Type B pancreatic cell (in vitro differentiated cells): ENCODE measurements at regions not wholly inside any gene's neighbourhood (a gene's known extent, or its start where the extent isn't known, plus 50 kb on each side); places are given as distances from the start of the nearest gene placed in this dataset.
A peak's percentile ranks its signal among the peaks of the same experiment; 100 is the strongest.

Source experiments
- DNase-seq: peaks from one replicate; pipeline ENCODE4 v3.0.0; 2021; ENCODE audit warnings: mixed read lengths; ENCODE audit not compliant: unreplicated experiment; ENCODE audit errors: extremely low spot score
- H3K27ac Mint-ChIP-seq: 2 replicates; pipeline ENCODE4 v1.8.0; 2021; ENCODE audit warnings: mild to moderate bottlenecking, mixed read lengths
- H3K27me3 Mint-ChIP-seq: 2 replicates; pipeline ENCODE4 v1.8.0; 2021; ENCODE audit warnings: mixed read lengths
- H3K36me3 Mint-ChIP-seq: 2 replicates; pipeline ENCODE4 v1.8.0; 2021; ENCODE audit warnings: mixed read lengths
- H3K4me1 Mint-ChIP-seq: one replicate; pipeline ENCODE4 v1.8.0; 2021; ENCODE audit warnings: mixed read lengths; ENCODE audit not compliant: unreplicated experiment
- H3K4me3 Mint-ChIP-seq: 2 replicates; pipeline ENCODE4 v1.8.0; 2021; ENCODE audit warnings: mild to moderate bottlenecking, mixed read lengths
- H3K9me3 Mint-ChIP-seq: 2 replicates; pipeline ENCODE4 v1.8.0; 2021; ENCODE audit warnings: mixed read lengths
- TF ChIP-seq, protein P1 (sequence below): fragments of 200-600 bp; sonication (generic); conservative IDR thresholded peaks from 2 replicates; pipeline ENCODE4 v1.5.0; 2021; ENCODE audit warnings: antibody characterized with exemption, mild to moderate bottlenecking

GRCh38 chr12:93056971-93057535 lies 128.0 kb upstream of the EEA1 start:
- no peak overlapping the region for H3K4me3 Mint-ChIP-seq
- H3K9me3 Mint-ChIP-seq, result peaks cover 7% of the 10 kb centered on the region
- peaks cover 9% of the 10 kb centered on the region for H3K4me1 Mint-ChIP-seq
- no peak for DNase-seq
- no peaks in the 10 kb centered on the region for H3K36me3 Mint-ChIP-seq
- TF ChIP-seq, protein P1, sequence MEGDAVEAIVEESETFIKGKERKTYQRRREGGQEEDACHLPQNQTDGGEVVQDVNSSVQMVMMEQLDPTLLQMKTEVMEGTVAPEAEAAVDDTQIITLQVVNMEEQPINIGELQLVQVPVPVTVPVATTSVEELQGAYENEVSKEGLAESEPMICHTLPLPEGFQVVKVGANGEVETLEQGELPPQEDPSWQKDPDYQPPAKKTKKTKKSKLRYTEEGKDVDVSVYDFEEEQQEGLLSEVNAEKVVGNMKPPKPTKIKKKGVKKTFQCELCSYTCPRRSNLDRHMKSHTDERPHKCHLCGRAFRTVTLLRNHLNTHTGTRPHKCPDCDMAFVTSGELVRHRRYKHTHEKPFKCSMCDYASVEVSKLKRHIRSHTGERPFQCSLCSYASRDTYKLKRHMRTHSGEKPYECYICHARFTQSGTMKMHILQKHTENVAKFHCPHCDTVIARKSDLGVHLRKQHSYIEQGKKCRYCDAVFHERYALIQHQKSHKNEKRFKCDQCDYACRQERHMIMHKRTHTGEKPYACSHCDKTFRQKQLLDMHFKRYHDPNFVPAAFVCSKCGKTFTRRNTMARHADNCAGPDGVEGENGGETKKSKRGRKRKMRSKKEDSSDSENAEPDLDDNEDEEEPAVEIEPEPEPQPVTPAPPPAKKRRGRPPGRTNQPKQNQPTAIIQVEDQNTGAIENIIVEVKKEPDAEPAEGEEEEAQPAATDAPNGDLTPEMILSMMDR, result no peak
- no peak overlapping the region for H3K27ac Mint-ChIP-seq
- H3K27me3 Mint-ChIP-seq, result peaks cover 7% of the 10 kb centered on the region

DNA sequence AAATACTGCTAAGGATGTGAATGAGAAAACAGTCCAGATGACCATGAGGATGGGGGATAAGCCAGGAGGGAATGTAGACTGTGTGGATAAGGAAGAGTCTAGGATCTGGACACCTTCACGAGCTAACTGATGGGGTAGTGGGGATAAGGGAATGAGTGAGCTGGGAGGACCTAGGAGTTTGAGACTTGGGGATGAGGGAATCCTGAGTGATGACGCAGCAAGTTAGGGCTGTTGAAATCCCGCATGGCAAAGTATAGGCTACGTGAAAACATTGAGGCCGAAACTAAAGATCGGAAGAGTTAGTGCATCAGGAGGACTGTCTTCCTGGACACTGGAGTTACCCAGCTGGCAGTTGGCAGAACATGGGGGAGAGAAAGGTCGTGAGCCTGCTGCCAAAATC lies 129.2 kb upstream of the EEA1 start:
- Mint-ChIP-seq H3K27me3 (peaks cover 7% of the 10 kb centered on the region), H3K27ac (no peak overlapping the region)

GRCh38 chr12:93059288-93059687 lies 130.2 kb upstream of the EEA1 start:
- peaks cover 7% of the 10 kb centered on the region for H3K9me3 Mint-ChIP-seq
- H3K27me3 Mint-ChIP-seq, result peaks cover 7% of the 10 kb centered on the region
- no peak overlapping the region for H3K27ac Mint-ChIP-seq
- H3K4me3 Mint-ChIP-seq, result no peak overlapping the region
- no peak for DNase-seq
- peaks cover 9% of the 10 kb centered on the region for H3K4me1 Mint-ChIP-seq
- H3K36me3 Mint-ChIP-seq, result no peaks in the 10 kb centered on the region
- TF ChIP-seq, protein P1, result no peak

More for the DNA sequence above, 129.2 kb upstream of the EEA1 start:
- H3K4me1 Mint-ChIP-seq, result peaks cover 9% of the 10 kb centered on the region
- H3K36me3 Mint-ChIP-seq, result no peaks in the 10 kb centered on the region
- no peak overlapping the region for H3K4me3 Mint-ChIP-seq
- peaks cover 7% of the 10 kb centered on the region for H3K9me3 Mint-ChIP-seq
- no peak for DNase-seq
- TF ChIP-seq, protein P1, result no peak

- Mint-ChIP-seq H3K27ac (no peak overlapping the region), H3K27me3 (peaks cover 7% of the 10 kb centered on the region), H3K4me1 (peaks cover 9% of the 10 kb centered on the region), H3K9me3 (peaks cover 7% of the 10 kb centered on the region), H3K4me3 (no peak overlapping the region), H3K36me3 (no peaks in the 10 kb centered on the region)
- TF ChIP-seq, protein P1, result no peak
- no peak for DNase-seq
Measured at GRCh38 chr12:93059925-93060665, 131.0 kb upstream of the EEA1 start.

- no peak for DNase-seq
- H3K27ac Mint-ChIP-seq, result no peak overlapping the region
- H3K4me1 Mint-ChIP-seq, result peaks cover 9% of the 10 kb centered on the region
- no peak overlapping the region for H3K4me3 Mint-ChIP-seq
- H3K9me3 Mint-ChIP-seq, result peaks cover 7% of the 10 kb centered on the region
- no peaks in the 10 kb centered on the region for H3K36me3 Mint-ChIP-seq
- TF ChIP-seq, protein P1, result peak; percentile 15
- peaks cover 7% of the 10 kb centered on the region for H3K27me3 Mint-ChIP-seq
Measured at GRCh38 chr12:93060666-93061472, 131.8 kb upstream of the EEA1 start.
